GM19035 (cell line): ENCODE measurements at regions not wholly inside any gene's neighbourhood (a gene's known extent, or its start where the extent isn't known, plus 50 kb on each side); places are given as distances from the start of the nearest gene placed in this dataset.

Experiments used
- ATAC-seq: cut with Tn5 transposase; IDR thresholded peaks from one replicate; pipeline ENCODE4 v1.9.1; 2021; ENCODE audit not compliant: unreplicated experiment

GRCh38 chr2:149733936-149734685 is 146.5 kb upstream of the MMADHC start:
- ATAC-seq = no peak

- ATAC-seq = no peak
Measured at GRCh38 chr2:149732730-149733290, 145.2 kb upstream of the MMADHC start.

- ATAC-seq = no peak
Measured at GRCh38 chr2:149732001-149732685, 144.6 kb upstream of the MMADHC start.

- no peak for ATAC-seq
Measured at GRCh38 chr2:149731079-149731478, 143.5 kb upstream of the MMADHC start.

- no peak for ATAC-seq
Measured at GRCh38 chr2:149729586-149729985, 142.0 kb upstream of the MMADHC start.

- ATAC-seq = no peak
Measured at GRCh38 chr2:149727927-149728326, 140.4 kb upstream of the MMADHC start.

- no peak for ATAC-seq
Measured at GRCh38 chr2:149725234-149725633, 137.7 kb upstream of the MMADHC start.

GRCh38 chr2:149724091-149724490 is 136.5 kb upstream of the MMADHC start:
- no peak for ATAC-seq

- no peak for ATAC-seq
Measured at GRCh38 chr2:149720615-149721014, 133.0 kb upstream of the MMADHC start.

- ATAC-seq = no peak
Measured at GRCh38 chr2:149719695-149720094, 132.1 kb upstream of the MMADHC start.

GRCh38 chr2:149716687-149717086 is 129.1 kb upstream of the MMADHC start:
- no peak for ATAC-seq

GRCh38 chr2:149715894-149716293 is 128.3 kb upstream of the MMADHC start:
- no peak for ATAC-seq

GRCh38 chr2:149715005-149715592 is 127.5 kb upstream of the MMADHC start:
- no peak for ATAC-seq

- no peak for ATAC-seq
Measured at GRCh38 chr2:149709496-149710263, 122.1 kb upstream of the MMADHC start.

GRCh38 chr2:149703281-149703680 is 115.7 kb upstream of the MMADHC start:
- no peak for ATAC-seq

- no peak for ATAC-seq
Measured at GRCh38 chr2:149702571-149702970, 115.0 kb upstream of the MMADHC start.

- no peak for ATAC-seq
Measured at GRCh38 chr2:149701241-149701640, 113.7 kb upstream of the MMADHC start.

GRCh38 chr2:149692961-149693396 is 105.4 kb upstream of the MMADHC start:
- ATAC-seq = no peak

GRCh38 chr2:149690825-149691224 is 103.2 kb upstream of the MMADHC start:
- no peak for ATAC-seq

GRCh38 chr2:149687052-149687427 is 99.5 kb upstream of the MMADHC start:
- ATAC-seq = no peak
